Breast epithelium (tissue), 3 donors: ENCODE measurements at regions not wholly inside any gene's neighbourhood (a gene's known extent, or its start where the extent isn't known, plus 50 kb on each side); places are given as distances from the start of the nearest gene placed in this dataset.

Source experiments
- POLR2AphosphoS5 ChIP-seq, 3 donors: sonication (generic); formaldehyde crosslinking; IDR thresholded peaks; one replicate each; pipeline ENCODE4 v1.6.1; 2017; ENCODE audit warnings: antibody characterized with exemption in 3 of 3
- TF ChIP-seq, protein P1 (sequence below), 3 donors: fragments of 450-650 bp; IDR thresholded peaks; one replicate each; pipeline ENCODE4 v1.5.1; 2016 to 2017; ENCODE audit warnings: antibody characterized with exemption in 3 of 3, mild to moderate bottlenecking in 3 of 3, moderate library complexity in 3 of 3

DNA sequence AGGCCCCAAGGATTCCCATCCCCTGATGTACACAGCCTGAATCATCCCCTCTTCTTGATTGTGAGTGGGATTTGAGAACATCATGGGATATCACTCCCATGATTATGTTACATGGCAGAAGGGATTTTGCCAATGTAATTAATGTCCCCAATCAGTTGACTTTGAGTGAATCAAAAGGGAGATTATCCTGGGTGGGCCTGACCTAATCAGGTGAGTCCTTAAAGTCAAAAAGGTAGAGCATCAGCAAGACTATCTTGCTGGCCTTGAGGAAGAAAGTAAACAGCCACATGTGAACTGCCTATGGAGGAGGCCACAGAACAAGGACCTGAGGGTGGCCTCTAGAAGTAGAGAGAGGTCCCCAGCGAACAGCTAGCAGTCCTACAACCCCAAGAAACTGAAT is 203.1 kb upstream of the ATP6AP2 start:
- TF ChIP-seq, protein P1, sequence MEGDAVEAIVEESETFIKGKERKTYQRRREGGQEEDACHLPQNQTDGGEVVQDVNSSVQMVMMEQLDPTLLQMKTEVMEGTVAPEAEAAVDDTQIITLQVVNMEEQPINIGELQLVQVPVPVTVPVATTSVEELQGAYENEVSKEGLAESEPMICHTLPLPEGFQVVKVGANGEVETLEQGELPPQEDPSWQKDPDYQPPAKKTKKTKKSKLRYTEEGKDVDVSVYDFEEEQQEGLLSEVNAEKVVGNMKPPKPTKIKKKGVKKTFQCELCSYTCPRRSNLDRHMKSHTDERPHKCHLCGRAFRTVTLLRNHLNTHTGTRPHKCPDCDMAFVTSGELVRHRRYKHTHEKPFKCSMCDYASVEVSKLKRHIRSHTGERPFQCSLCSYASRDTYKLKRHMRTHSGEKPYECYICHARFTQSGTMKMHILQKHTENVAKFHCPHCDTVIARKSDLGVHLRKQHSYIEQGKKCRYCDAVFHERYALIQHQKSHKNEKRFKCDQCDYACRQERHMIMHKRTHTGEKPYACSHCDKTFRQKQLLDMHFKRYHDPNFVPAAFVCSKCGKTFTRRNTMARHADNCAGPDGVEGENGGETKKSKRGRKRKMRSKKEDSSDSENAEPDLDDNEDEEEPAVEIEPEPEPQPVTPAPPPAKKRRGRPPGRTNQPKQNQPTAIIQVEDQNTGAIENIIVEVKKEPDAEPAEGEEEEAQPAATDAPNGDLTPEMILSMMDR (IDR thresholded peaks at IDR 0.05): no peak
- TF ChIP-seq POLR2AphosphoS5 (IDR thresholded peaks at IDR 0.05): no peak
